Posterior cingulate gyrus (tissue), 11 donors: ENCODE measurements at regions not wholly inside any gene's neighbourhood (a gene's known extent, or its start where the extent isn't known, plus 50 kb on each side); places are given as distances from the start of the nearest gene placed in this dataset.

Experiments
- DNase-seq, 10 donors: peaks; one replicate each; pipeline versions ENCODE4 v3.0.0 to v3.0.0-alpha.2; 2020 to 2021; ENCODE audit warnings: mixed read lengths in 3 of 10
- intact Hi-C: fragments of 100-400 bp; cut with DNase I; formaldehyde crosslinking; loops from one replicate; pipeline ENCODE4 v1.15.1; 2023

DNA sequence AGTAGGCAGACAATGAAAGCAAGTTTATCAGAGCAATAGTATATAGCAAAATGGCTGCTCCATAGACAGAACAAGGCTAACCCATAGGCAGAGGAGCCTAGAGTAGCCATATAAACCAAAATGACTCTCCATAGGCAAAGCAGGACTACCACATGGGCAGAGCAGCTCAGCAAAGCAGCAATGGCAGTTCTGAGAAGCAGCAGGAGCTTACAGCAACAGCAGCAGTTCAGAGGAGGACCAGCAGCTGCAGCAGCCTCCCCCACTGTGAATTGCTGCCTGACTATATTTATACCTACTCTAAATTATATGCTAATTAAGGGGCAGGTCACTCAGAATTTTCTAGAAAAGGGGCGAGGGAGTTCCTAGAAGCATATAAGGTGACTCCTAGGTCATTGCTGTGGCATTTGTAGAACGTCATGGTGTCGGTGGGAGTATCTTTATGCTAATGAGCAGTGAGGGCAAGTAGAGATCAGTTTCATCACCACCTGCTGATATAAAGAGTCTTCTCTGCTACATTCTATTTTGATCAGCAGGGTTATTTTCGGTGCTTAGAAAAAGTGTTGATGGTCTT is 1115.5 kb downstream of the DTWD2 start:
- intact Hi-C loops = no loop called here
- DNase-seq = no peak

DNA sequence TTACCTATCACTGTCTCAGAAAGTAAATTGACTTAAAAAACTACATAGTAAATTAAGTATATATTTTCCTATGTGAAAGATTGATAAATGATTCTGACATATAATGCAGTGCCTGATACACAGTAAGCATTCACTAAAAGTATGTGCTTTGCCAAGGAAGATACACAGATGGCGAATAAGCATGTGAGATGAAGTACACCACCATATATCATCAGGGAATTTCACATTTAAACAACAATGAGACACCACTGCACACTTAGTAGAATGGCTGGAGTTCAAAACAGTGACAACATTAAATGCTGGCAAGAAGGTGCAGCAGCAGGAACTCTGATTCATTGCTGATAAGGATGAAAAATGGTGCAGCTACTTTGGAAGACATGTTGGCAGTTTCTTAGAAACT is 1118.8 kb downstream of the DTWD2 start:
- no peak for DNase-seq
- intact Hi-C loops = no loop called here

DNA sequence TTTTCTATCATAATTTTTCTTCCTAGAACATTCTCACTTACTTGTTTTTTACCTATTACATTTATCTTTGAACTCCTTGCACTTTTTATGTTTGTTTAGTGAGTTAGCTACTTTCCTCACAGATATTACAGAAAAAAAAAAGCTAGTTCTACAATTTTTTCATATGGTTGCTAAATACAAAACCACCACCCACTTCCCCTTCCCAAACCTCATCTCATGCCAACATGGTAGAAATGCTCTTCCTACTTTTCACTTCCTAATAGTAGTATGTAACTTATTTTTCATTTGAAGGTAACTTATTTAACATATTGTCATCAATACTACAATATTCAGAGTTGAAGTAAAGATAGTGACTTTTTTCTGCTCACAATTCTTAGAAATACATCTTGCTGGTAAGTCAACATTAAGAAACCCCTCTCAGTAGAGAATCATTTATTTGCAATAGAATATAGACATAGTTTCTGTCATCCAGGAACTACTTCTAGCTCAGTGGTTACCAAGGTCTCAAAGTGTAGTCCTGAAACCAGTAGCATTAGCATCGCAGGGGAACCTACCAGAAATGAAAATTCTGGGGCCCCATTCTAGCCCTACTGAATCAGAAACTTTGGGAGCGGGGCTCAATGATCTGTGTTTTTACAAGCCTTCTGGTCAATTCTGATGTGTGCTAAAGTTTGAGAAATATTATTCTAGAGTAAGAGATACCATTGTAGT is 1124.6 kb downstream of the DTWD2 start:
- DNase-seq = no peak
- intact Hi-C loops = no loop called here

DNA sequence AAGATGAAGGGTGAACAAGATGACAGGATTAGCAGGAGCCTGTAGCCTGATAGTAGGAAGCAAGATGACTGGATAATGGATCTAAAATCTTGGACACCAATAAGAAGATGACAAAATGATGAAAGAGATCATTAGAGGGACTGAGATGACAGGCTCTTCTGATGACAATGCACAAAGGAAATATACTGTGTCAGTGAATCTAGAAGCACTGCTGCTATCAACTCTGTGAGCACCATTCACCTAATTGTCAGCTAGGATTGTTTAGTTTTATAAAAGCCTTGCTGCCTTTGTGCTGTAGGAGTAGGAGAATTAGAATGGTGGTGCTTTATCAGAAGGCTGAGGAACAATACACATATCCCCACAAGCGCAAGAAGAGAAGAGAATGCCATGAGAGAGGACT is 1127.8 kb downstream of the DTWD2 start:
- intact Hi-C loops = no loop called here
- DNase-seq = no peak

GRCh38 chr5:117859176-117859575 is 1129.2 kb downstream of the DTWD2 start:
- intact Hi-C loops = no loop called here
- no peak for DNase-seq

- intact Hi-C loops = no loop called here
- DNase-seq = no peak
Observed at GRCh38 chr5:117856713-117857112, 1131.6 kb downstream of the DTWD2 start.

- no peak for DNase-seq
- intact Hi-C loops = no loop called here
Observed at GRCh38 chr5:117837786-117838185, 1150.6 kb downstream of the DTWD2 start.

DNA sequence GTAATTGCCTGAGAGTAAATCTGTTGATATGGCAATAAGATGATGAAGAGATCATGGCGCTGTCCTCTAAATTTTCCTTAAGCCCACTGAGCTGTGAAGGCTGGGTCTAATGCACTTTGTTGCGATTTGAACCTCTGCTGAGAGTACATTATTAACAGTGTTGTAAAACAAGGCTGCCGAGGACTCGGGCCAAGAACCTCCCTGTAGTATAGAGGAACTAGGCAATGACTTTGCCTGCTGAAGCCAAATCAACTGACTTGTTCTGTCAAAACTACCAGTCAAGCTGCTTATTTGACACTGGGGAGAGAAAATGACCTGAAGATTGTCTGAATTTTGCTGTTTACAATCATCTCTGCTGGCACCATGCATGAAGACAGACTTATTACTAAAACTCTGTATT is 1154.7 kb downstream of the DTWD2 start:
- intact Hi-C loops = no loop called here
- DNase-seq = no peak

DNA sequence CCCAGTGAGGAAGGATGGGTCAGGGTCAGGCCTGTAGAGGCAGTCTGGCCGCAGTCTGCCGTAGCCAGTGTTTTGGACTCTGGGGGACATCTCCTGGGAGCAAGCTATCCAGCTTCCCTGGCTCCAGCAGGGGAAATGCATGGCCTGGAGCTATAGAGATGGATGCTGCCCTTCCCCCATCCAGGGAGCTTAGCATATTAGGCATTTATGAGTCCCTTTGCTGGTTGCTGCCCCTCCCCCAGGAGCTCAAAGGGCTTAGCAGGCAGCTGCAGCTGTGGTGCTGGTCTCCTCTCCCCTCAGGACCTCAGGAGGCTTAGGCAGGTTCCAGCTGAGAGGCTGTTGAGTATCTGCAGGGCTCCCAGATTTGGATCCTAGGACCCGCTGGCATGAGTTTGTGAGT is 1158.7 kb downstream of the DTWD2 start:
- no peak for DNase-seq
- intact Hi-C loops = no loop called here

DNA sequence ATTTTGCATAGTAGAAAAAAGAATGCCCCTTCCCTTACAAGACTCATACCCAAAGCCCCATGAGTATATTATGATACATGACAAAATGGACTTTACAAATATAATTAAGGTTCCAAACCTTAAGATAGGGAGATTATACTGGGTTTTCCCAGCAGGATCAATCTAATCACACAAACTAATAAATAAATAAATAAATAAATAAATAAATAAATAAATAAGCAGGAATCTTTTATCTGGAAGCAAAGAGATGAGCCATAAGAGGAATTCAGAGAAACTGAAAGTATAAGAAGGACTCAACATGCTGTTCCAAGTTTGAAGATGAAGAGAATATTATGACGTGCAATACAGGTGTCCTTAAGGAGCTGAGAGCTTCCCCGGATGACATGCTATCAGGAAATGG is 1174.5 kb downstream of the DTWD2 start:
- intact Hi-C loops = no loop called here
- DNase-seq = no peak

DNA sequence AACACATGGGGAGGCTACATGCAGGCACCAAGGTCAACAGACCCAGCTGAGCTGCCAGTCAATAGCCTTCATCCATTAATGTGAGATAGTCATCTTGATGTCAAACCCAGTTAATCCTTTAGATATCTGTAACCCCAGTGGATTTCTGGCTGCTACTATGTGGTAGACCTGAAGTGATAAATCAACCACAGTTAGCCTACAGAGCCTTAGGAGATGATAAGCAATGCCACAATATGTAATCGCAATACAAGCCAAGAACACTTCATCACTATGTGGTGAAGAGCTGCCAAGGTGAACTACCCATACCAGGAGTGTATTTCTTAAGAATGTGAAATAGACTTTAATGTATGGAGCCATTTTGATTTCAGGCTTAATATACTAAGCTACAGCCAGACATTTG is 1175.5 kb downstream of the DTWD2 start:
- intact Hi-C loops = no loop called here
- DNase-seq = no peak

DNA sequence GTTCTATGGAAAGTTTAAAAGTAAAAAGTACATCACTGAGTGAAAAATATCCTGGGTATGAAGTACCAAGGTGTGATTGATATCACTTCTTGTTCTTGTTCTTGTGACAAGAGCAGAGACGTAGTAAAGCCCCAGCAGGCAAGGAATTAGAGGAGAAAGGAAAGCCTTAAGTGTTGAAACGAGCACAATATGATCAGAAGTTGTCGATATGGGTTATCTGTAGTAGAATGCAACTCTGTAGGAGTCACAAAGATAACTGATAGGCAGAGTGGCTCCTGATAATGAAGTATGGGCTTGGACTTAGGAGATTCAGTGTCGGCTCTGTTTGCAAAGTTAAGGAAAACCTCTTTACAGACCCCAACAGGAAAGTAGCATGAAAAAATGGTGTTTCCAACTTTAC is 1179.1 kb downstream of the DTWD2 start:
- intact Hi-C loops = no loop called here
- DNase-seq = no peak

GRCh38 chr5:117805058-117805457 is 1183.3 kb downstream of the DTWD2 start:
- intact Hi-C loops = no loop called here
- no peak for DNase-seq

GRCh38 chr5:117803533-117803932 is 1184.8 kb downstream of the DTWD2 start:
- intact Hi-C loops = no loop called here
- DNase-seq = no peak

DNA sequence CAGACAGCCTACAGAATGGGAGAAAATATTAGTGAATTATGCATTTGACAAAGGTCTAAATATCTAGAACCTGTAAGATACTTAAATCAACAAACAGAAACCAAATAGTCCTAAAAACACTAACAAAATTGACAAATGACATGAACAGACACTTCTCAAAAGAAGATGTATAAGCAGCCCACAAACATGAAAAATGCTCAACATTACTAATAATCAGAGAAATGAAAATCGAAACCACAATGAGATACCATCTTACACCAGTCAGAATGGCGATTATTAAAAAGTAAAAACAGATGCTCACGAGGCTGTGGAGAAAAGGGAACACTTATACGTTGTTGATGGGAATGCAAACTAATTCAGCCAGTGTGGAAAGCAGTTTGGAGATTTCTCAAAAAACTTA is 1186.8 kb downstream of the DTWD2 start:
- intact Hi-C loops = no loop called here

DNA sequence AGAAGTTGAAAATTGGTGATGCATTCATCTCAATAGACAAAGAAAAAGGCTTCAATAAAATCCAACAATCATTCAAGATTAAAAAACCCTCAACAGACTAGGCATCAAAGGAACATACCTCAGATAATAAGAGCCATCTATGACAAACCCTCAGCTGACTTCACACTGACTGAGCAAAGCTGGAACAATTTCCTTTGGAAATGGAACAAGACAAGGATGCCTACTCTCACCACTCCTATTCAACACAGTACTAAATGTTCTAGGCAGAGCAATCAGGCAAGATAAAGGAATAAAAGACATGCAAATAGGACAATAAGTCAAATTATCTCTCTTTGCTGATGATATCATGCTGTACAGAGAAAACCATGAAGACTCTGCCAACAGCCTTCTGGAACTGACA is 1188.1 kb downstream of the DTWD2 start:
- intact Hi-C loops = no loop called here
- no peak for DNase-seq

More for the DNA sequence above, 1186.8 kb downstream of the DTWD2 start:
- DNase-seq = no peak

DNA sequence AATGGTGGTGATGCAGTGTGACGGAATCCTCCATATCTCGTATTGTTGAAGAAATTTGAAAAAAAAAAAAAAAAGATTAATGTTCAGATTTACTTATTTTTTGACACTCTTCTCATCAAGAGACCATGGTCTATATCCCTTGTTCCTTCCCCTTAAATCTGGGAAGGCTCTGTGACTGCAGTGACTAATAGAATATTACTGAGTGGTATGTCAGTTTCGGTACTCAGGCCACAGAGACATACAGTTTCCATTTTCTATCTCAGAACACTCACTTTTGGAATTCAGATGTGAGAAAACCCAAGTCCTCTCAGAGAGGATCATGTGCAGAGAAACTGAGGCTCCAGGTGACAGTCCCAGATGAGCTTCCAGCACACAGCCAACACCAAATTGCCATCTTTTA is 1193.5 kb downstream of the DTWD2 start:
- intact Hi-C loops = no loop called here
- DNase-seq = no peak

- intact Hi-C loops = no loop called here
Observed at GRCh38 chr5:117793963-117794362, 1194.4 kb downstream of the DTWD2 start.

DNA sequence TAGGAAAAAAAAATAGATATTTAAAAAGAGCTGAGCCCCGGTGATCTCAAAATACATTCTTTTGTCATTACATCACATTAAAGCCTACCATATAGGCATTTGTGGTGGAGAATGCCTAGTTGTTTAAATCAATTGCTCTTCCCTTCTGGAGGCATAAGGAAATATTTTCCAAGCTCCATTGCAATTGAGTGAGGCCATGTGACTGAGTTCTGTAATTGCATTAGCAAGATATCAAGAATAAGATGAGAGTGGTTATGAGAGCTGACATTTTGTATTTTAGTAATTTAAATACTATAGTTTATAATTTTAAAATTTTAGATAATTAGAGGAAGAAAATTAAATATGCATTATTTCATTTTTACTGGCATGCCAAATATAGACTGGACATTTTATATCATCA is 1195.9 kb downstream of the DTWD2 start:
- intact Hi-C loops = no loop called here
- no peak for DNase-seq

More at GRCh38 chr5:117793963-117794362, 1194.4 kb downstream of the DTWD2 start:
- DNase-seq = no peak

DNA sequence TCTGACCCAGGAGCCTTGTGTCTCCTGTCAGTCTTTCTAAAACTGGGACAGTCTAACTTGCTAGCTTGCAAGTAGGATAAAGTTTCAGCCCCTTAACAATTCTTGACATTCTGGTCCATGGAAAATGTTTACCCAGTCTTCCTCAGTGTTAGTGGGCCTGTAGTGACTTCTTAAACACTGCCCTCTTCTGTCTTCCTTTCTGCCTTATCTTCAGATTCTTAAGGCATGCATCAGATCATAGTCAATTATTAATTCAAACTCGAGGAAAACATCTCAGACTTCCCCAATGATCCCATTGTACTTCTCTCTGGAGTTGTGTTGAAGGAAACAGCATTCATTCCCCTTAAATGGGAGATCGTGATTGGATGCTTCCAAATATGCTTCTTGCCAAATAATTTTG is 1199.8 kb downstream of the DTWD2 start:
- DNase-seq = no peak
- intact Hi-C loops = no loop called here

- DNase-seq = no peak
- intact Hi-C loops = no loop called here
Observed at GRCh38 chr5:117779171-117779570, 1204.5 kb upstream of the SEMA6A start.

- intact Hi-C loops = no loop called here
Observed at GRCh38 chr5:117776977-117777376, 1202.4 kb upstream of the SEMA6A start.

GRCh38 chr5:117769877-117770276 is 1195.3 kb upstream of the SEMA6A start:
- DNase-seq = peak in 1 of 10 donors; percentile 48
- intact Hi-C loops = no loop called here

More at GRCh38 chr5:117776977-117777376, 1202.4 kb upstream of the SEMA6A start:
- no peak for DNase-seq
